GM23248 (cell line): ENCODE measurements at regions not wholly inside any gene's neighbourhood (a gene's known extent, or its start where the extent isn't known, plus 50 kb on each side); places are given as distances from the start of the nearest gene placed in this dataset.

Experiments
- DNase-seq: peaks from one replicate; pipeline ENCODE4 v3.0.0-alpha.2; 2015
- H2AFZ ChIP-seq: fragments of 200-600 bp; sonication (generic); 2 replicates; pipeline ENCODE4 v1.6.1; 2016; ENCODE audit warnings: antibody characterized with exemption
- H3F3A ChIP-seq: fragments of 200-600 bp; sonication (generic); 2 replicates; pipeline ENCODE4 v1.6.1; 2016; ENCODE audit warnings: mild to moderate bottlenecking, antibody characterized with exemption, mixed run types; ENCODE audit not compliant: insufficient read depth
- H3K27ac ChIP-seq: fragments of 200-600 bp; sonication (generic); 2 replicates; pipeline ENCODE4 v1.5.1; 2016; ENCODE audit warnings: mild to moderate bottlenecking
- H3K27me3 ChIP-seq: fragments of 200-600 bp; sonication (generic); replicated peaks from 2 replicates; pipeline ENCODE4 v1.6.1; 2016; ENCODE audit warnings: mild to moderate bottlenecking; ENCODE audit not compliant: insufficient read depth
- H3K36me3 ChIP-seq: fragments of 200-600 bp; sonication (generic); 2 replicates; pipeline ENCODE4 v1.6.1; 2016; ENCODE audit warnings: low read depth, mild to moderate bottlenecking
- H3K4me1 ChIP-seq: fragments of 200-600 bp; sonication (generic); 2 replicates; pipeline ENCODE4 v1.6.1; 2016; ENCODE audit warnings: mild to moderate bottlenecking; ENCODE audit not compliant: insufficient read depth
- H3K4me2 ChIP-seq: fragments of 200-600 bp; sonication (generic); one replicate; pipeline ENCODE4 v1.6.1; 2016; ENCODE audit warnings: mild to moderate bottlenecking; ENCODE audit not compliant: unreplicated experiment
- H3K4me3 ChIP-seq: fragments of 200-600 bp; sonication (generic); 2 replicates; pipeline ENCODE4 v1.5.1; 2016; ENCODE audit warnings: mild to moderate bottlenecking
- H3K79me2 ChIP-seq: fragments of 200-600 bp; sonication (generic); 2 replicates; pipeline ENCODE4 v1.6.1; 2016; ENCODE audit warnings: mild to moderate bottlenecking; ENCODE audit not compliant: insufficient read depth
- H3K9ac ChIP-seq: fragments of 200-600 bp; sonication (generic); 2 replicates; pipeline ENCODE4 v1.6.1; 2016; ENCODE audit warnings: mild to moderate bottlenecking
- H3K9me2 ChIP-seq: fragments of 200-600 bp; sonication (generic); 2 replicates; pipeline ENCODE4 v1.6.1; 2016; ENCODE audit warnings: mixed run types, mild to moderate bottlenecking, moderate library complexity; ENCODE audit not compliant: insufficient read depth
- H3K9me3 ChIP-seq: fragments of 200-600 bp; sonication (generic); one replicate; pipeline ENCODE4 v1.6.1; 2017; ENCODE audit warnings: low read depth
- H4K20me1 ChIP-seq: fragments of 200-600 bp; sonication (generic); 2 replicates; pipeline ENCODE4 v1.6.0; 2016; ENCODE audit not compliant: insufficient read depth
- EZH2 ChIP-seq: fragments of 200-600 bp; sonication (generic); IDR thresholded peaks from 2 replicates; pipeline ENCODE4 v1.6.1; 2018; ENCODE audit warnings: antibody characterized with exemption, mild to moderate bottlenecking; ENCODE audit not compliant: insufficient read depth, poor library complexity, severe bottlenecking
- EZH2phosphoT487 ChIP-seq: fragments of 200-600 bp; sonication (generic); IDR thresholded peaks from 2 replicates; pipeline ENCODE4 v1.6.1; 2018; ENCODE audit warnings: antibody characterized with exemption, moderate library complexity, mild to moderate bottlenecking, low read depth; ENCODE audit not compliant: insufficient read depth
- WGBS, 2 experiments: methylation state at CpG; one replicate each; pipeline ENCODE4 v1.1.6; 2015 to 2017; ENCODE audit warnings: low lambda C conversion rate in 2 of 2, low coverage in 1 of 2; ENCODE audit errors: missing lambda C conversion rate in 2 of 2; 5-methylcytosine and 5-hydroxymethylcytosine counted together
- in situ Hi-C: fragments of 300-500 bp; cut with MboI; formaldehyde crosslinking; loops from 2 replicates; pipeline ENCODE4 v1.15.0; 2020

GRCh38 chr5:29758986-29759421, 1434.5 kb upstream of the CDH6 start:
- Histone ChIP-seq H3K9ac (no peak overlapping the region), H2AFZ (no peak overlapping the region), H4K20me1 (no peaks in the 10 kb centered on the region), H3K4me1 (no peaks in the 10 kb centered on the region), H3K9me2 (no peaks in the 10 kb centered on the region), H3K27ac (no peak overlapping the region), H3K27me3 (no peaks in the 10 kb centered on the region), H3K36me3 (no peaks in the 10 kb centered on the region), H3K4me2 (no peak overlapping the region), H3F3A (no peaks in the 10 kb centered on the region), H3K9me3 (no peaks in the 10 kb centered on the region), H3K4me3 (no peak overlapping the region), H3K79me2 (no peaks in the 10 kb centered on the region)
- WGBS, 2 experiments, result 20 to 30% methylated on average over 3 of the region's 3 CpGs
- in situ Hi-C loops, result no loop called here
- DNase-seq, result no peak
- TF ChIP-seq EZH2phosphoT487 (no peak), EZH2 (no peak)

GRCh38 chr5:29750453-29750852, 1443.0 kb upstream of the CDH6 start:
- no peaks in the 10 kb centered on the region for H4K20me1 ChIP-seq
- H3K9me2 ChIP-seq, result no peaks in the 10 kb centered on the region
- no peaks in the 10 kb centered on the region for H3F3A ChIP-seq
- H3K4me1 ChIP-seq, result no peaks in the 10 kb centered on the region
- TF ChIP-seq EZH2, result no peak
- no peak for TF ChIP-seq EZH2phosphoT487
- DNase-seq, result no peak
- H2AFZ ChIP-seq, result no peak overlapping the region
- no peak overlapping the region for H3K4me3 ChIP-seq
- H3K27ac ChIP-seq, result no peak overlapping the region
- no peaks in the 10 kb centered on the region for H3K79me2 ChIP-seq
- no peaks in the 10 kb centered on the region for H3K36me3 ChIP-seq
- in situ Hi-C loops, result no loop called here
- H3K27me3 ChIP-seq, result no peaks in the 10 kb centered on the region
- peaks cover 3% of the 10 kb centered on the region for H3K9me3 ChIP-seq
- 6 to 9% methylated on average over 2 of the region's 2 CpGs for WGBS, 2 experiments
- no peak overlapping the region for H3K9ac ChIP-seq
- H3K4me2 ChIP-seq, result no peak overlapping the region

GRCh38 chr5:29744618-29745017, 1448.9 kb upstream of the CDH6 start:
- no peaks in the 10 kb centered on the region for H3K36me3 ChIP-seq
- H3K9ac ChIP-seq, result no peak overlapping the region
- no peak for DNase-seq
- no peak overlapping the region for H3K4me3 ChIP-seq
- peaks cover 3% of the 10 kb centered on the region for H3K9me3 ChIP-seq
- no peaks in the 10 kb centered on the region for H4K20me1 ChIP-seq
- H3K79me2 ChIP-seq, result no peaks in the 10 kb centered on the region
- H3K27ac ChIP-seq, result no peak overlapping the region
- TF ChIP-seq EZH2phosphoT487 (no peak), EZH2 (no peak)
- H3K4me2 ChIP-seq, result no peak overlapping the region
- H3K4me1 ChIP-seq, result no peaks in the 10 kb centered on the region
- in situ Hi-C loops, result no loop called here
- 16 to 19% methylated on average over 3 of the region's 3 CpGs for WGBS, 2 experiments
- no peaks in the 10 kb centered on the region for H3K27me3 ChIP-seq
- H3F3A ChIP-seq, result no peaks in the 10 kb centered on the region
- no peak overlapping the region for H2AFZ ChIP-seq
- H3K9me2 ChIP-seq, result no peaks in the 10 kb centered on the region

DNA sequence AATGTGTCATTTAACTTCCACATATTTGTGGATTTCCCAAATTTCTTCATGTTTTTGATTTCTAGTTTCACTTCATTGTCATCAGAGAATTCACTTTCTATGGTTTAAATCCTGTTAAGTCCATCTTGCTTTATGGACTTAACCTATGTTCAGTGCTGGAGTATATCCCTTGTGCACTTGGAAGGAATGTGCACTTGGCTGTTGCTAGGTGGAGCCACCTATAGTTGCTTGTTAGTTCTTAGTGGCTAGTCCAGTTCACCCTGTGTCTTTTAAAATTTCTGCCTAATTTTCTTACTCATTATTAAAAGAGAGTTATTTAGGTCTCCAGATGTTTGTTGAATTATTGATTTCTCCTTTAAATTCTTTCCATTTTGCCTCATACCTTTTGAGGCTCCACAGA, 1472.5 kb upstream of the CDH6 start:
- TF ChIP-seq EZH2phosphoT487, result no peak
- no peak for TF ChIP-seq EZH2
- Histone ChIP-seq H4K20me1 (no peaks in the 10 kb centered on the region), H3K27ac (no peak overlapping the region), H3K4me1 (no peaks in the 10 kb centered on the region), H3K36me3 (no peaks in the 10 kb centered on the region), H3K9me2 (no peaks in the 10 kb centered on the region), H3K9ac (no peak overlapping the region), H3K4me2 (no peak overlapping the region), H3K4me3 (no peak overlapping the region), H3F3A (no peaks in the 10 kb centered on the region), H3K79me2 (no peaks in the 10 kb centered on the region), H2AFZ (no peak overlapping the region), H3K9me3 (no peaks in the 10 kb centered on the region), H3K27me3 (no peaks in the 10 kb centered on the region)
- no peak for DNase-seq
- in situ Hi-C loops, result no loop called here

DNA sequence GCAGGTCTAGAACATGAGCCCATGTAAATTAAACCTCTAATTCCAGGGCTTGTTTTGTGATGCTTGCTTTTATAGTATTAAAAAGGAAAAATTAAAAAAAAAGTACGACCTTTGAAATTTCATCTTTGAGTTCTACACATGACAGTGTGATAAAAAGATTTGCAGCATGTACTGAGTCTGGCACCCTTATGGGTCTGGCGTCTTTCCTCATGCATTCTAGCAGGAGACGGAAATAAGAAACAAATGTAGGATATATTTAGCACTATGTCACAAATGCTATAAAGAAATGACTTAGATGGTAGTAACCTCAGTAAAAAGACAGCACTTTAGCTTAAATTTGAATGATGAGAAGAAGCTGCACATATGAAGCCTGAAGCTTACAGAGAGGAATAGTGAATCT, 1474.3 kb upstream of the CDH6 start:
- Histone ChIP-seq H3F3A (no peaks in the 10 kb centered on the region), H3K9me3 (no peaks in the 10 kb centered on the region)
- in situ Hi-C loops, result no loop called here

More for the DNA sequence above, 1474.3 kb upstream of the CDH6 start:
- Histone ChIP-seq H3K27ac (no peak overlapping the region), H3K36me3 (no peaks in the 10 kb centered on the region), H3K9me2 (no peaks in the 10 kb centered on the region), H3K4me2 (no peak overlapping the region), H2AFZ (no peak overlapping the region), H3K9ac (no peak overlapping the region), H3K4me1 (no peaks in the 10 kb centered on the region), H3K4me3 (no peak overlapping the region), H3K79me2 (no peaks in the 10 kb centered on the region), H3K27me3 (no peaks in the 10 kb centered on the region), H4K20me1 (no peaks in the 10 kb centered on the region)
- no peak for TF ChIP-seq EZH2phosphoT487
- TF ChIP-seq EZH2, result no peak
- 3% methylated on average over 3 of the region's 3 CpGs for WGBS, 2 experiments
- DNase-seq, result no peak
